HG02623 (cell line): ENCODE measurements at regions not wholly inside any gene's neighbourhood (a gene's known extent, or its start where the extent isn't known, plus 50 kb on each side); places are given as distances from the start of the nearest gene placed in this dataset.
"Not testable (repeated sequence)": the region's sequence is repeated elsewhere in the genome, so short reads cannot be mapped to it uniquely, and the experiment has no call there.

Experiments used
- ATAC-seq: cut with Tn5 transposase; IDR thresholded peaks from one replicate; pipeline ENCODE4 v1.9.1; 2021; ENCODE audit warnings: moderate library complexity; ENCODE audit not compliant: unreplicated experiment

DNA sequence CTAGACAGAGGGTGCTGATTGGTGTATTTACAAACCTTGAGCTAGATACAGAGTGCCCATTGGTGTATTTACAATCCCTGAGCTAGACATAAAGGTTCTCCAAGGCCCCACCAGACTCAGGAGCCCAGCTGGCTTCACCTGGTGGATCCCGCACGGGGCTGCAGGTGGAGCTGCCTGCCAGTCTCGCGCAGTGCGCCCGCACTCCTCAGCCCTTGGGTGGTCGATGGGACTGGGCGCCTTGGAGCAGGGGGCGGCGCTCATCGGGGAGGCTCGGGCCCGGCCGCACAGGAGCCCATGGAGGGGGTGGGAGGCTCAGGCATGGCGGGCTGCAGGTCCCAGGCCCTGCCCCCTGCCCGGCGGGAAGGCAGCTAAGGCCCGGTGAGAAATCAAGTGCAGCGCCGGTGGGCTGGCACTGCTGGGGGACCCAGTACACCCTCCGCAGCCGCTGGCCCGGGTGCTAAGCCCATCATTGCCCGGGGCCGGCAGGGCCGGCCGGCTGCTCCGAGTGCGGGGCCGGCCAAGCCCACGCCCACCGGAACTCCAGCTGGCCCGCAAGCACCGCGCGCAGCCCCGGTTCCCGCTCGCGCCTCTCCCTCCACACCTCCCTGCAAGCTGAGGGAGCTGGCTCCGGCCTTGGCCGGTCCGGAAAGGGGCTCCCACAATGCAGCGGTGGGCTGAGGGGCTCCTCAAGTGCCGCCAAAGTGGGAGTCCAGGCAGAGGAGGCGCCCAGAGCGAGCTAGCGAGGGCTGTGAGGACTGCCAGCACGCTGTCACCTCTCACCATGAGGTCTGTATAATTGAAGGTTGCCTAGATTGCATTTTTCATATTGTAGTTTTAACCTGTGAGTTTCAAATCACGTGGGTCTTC, 765.4 kb downstream of the TAF11L14 start:
- not testable (repeated sequence) for ATAC-seq

DNA sequence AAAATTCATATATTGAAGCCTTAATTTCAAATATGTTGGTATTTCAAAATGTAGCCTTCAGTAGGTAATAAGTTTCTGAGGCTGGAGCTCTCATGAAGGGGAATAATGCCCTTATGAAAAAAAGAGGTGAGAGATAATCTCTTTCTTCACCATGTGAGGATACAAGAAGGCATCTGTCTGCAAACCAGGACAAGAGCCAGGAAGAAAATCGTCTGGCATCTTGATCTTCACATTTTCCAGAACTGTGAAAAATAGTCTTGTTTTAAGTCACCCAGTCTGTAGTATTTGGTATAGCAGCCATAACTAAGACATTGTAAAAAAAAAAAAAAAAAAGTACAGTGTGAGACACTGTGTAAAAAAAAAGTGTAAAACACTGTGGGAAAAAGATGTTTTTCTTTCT, 768.9 kb downstream of the TAF11L14 start:
- ATAC-seq, result no peak

DNA sequence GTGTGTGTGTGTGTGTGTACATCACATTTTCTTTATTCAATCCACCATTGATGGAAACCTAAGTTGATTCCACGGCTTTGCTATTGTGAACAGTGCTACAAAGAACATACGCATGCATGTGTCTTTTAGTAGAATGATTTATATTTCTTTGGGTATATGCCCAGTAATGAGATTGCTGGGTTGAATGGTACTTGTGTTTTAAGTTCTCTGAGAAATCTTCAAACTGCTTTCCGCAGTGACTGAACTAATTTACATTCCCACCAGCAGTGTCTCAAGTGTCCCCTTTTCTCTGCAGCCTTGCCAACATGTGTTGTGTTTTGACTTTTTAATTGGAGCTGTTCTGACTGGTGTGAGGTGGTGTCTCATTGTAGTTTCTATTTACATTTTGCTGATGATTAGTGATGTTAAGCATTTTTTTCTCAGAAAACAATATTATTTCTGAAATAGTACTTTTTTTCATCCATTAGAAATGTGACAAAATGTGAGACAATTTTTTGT, 769.7 kb downstream of the TAF11L14 start:
- no peak for ATAC-seq

DNA sequence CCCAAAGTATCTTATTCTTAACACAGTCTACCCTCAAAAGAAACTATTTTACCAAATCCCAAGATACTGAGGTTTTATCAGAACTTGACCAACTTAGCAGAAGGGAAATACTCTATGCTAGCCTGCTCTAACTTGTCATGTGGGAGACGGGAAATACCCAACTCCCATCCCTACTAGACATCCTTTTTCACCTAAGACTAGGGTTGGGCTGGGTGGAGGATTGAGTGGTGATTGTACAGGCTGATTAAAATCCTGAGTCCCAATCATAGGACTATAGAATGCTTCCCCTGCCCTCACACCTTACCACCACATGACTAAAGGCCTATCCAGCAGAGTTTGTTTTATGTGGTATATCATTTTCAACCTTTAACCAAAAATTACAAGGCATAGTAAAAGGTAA, 786.5 kb downstream of the TAF11L14 start:
- ATAC-seq, result no peak

DNA sequence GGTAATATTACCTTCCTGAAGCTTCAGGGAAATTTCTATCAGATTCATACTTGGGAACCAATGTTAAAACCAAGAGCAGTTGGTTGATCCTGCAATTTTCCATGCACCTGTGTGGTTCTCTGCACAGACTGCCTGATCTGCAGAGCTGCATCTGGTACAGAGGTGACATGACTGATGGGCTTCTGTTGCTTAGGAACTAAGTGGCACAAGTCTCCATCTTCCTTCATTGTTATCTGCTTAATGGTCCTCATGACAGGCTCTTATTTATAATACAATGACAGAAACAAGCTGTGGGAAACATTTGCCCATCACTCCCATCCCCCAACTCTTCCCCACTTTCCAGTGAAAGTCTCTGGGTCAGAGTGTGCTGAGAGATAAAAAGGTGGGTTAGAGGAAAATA, 799.1 kb downstream of the TAF11L14 start:
- ATAC-seq, result no peak

DNA sequence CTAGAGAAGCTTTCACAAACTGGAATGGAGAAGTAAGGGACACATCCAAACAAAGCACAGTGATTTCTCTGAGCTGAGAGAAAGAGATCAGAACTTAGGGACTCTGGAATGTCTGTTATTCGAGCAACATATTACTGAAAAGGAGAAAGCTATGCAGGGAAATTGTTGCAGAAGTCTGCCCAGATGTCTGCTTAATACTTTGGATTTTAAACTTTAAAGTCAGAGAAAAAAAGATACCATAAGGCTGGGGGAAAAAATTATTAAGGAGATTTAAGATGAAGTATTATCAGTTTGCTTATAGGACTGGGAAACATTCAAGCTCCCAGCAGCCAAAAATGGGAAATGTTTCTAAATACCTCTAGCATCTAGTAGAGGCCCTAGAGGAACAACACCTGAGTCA, 803.9 kb downstream of the TAF11L14 start:
- no peak for ATAC-seq

DNA sequence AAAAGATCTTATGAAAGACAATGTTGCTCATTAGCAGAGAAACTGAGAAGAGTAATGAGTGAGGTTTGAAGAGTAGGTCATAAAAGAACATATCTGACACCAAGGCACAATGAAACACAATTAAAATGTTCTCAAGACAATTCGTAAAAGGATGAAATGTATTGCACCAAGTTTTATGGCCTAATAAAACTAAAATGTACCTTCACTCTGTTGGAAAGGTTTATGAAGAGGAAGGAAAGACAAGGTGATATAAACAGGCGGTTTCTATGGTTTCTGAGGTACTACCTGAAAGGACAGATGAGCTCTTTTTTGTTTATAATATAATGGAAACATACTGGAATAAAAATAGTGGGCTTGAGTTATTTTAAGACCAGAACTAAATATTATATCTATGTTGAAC, 821.3 kb downstream of the TAF11L14 start:
- ATAC-seq, result no peak

DNA sequence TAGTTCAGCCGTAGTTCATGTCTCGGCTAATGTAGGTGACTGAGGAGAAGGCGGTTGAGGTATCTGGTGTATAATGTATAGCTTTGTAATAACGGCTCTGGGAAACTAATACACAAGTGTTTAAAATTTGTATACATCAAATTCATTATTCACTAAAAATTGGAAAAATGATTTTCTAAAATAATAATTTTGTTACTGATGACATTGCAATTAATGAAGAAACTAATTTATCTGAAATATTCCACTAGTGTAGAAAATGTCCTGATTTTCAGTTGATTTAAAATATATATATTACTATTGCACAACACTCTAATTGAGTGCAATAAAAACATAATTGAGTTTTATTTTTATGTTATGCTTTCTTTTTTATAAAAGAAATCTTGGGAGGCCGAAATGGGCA, 823.0 kb downstream of the TAF11L14 start:
- ATAC-seq, result no peak

DNA sequence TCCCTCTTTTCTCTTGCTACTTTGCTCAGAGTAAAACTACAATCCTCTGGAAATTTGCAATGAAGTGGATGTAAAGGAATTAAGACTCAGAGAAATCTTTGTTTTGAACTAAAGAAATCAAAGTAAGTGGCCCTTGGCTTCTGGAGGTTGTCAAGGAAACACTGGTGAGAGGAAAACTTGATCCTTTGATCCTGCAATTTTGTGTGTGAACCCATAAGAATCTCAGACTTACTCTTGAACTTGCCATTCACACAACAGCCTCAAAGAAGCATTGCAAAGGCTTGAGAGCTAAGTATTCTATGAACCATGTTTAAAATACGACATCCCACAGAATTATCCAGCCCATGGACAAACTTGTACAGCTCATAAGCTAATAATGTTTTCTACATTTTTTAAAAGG, 827.5 kb downstream of the TAF11L14 start:
- no peak for ATAC-seq

DNA sequence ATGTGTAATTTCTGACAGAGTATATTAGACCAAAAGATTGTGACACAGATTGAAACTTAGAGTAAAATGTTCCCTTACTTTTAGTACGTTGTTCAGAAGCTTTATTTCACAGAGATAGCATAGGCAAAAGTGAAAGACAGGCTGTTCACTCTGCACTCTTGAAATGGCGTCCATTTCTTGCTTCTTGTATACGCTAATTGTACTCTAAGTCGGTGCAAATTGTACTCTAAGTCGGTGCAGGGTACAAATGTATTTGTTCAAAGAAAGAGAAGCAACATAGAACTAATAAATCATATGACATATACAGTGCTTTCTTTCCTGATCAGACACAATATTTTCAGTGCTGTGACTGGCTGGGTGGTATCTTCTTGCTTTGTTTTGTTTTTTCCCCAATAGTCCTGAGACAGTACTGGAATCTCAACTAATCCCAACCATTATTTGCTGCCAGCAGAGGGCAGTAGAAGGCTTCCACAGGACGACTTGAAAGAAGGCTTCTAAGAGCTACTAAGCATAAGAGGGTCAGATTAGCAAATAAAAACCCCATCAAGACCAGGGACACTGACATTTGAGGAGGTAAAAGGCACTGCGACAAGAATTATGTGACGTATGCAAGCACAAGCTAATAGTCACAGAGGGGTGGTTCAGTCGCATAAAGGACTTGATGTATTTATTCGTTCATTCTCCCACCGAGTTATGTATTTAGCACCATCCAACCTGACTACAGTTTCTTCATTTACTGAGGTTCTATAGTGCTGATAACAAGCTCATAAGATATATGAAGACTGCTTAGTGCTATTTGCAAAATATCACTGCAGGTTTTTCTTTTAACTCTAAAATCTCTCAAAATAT, 831.8 kb downstream of the TAF11L14 start:
- peak; percentile 92 for ATAC-seq

DNA sequence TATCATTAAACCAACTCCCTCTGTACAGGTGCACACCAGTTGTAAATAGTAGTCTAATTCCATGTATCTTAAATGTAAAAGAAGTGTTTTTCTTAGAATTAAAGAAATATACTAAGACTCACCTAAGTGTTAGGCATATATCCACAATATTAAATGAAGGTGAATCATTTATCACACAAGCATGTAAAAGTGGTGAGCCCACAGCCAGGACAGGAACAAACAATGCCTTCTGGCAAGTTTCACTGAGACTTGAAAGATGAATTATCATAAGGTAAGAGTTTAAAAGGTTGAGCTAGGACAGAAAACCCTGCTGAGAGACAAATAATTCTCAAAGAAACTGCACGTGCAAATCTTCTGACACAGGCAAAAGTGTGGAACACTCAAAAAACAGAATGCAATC, 832.5 kb downstream of the TAF11L14 start:
- no peak for ATAC-seq

DNA sequence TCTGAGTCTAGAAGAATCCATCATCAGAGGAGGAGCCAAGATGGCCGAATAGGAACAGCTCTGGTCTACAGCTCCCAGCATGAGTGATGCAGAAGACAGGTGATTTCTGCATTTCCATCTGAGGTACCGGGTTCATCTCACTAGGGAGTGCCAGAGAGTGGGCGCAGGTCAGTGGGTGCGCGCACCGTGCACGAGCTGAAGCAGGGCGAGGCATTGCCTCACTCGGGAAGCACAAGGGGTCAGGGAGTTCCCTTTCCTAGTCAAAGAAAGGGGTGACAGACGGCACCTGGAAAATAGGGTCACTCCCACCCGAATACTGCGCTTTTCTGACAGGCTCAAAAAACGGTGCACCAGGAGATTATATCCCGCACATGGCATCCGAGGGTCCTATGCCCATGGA, 837.5 kb downstream of the TAF11L14 start:
- ATAC-seq, result not testable (repeated sequence)

DNA sequence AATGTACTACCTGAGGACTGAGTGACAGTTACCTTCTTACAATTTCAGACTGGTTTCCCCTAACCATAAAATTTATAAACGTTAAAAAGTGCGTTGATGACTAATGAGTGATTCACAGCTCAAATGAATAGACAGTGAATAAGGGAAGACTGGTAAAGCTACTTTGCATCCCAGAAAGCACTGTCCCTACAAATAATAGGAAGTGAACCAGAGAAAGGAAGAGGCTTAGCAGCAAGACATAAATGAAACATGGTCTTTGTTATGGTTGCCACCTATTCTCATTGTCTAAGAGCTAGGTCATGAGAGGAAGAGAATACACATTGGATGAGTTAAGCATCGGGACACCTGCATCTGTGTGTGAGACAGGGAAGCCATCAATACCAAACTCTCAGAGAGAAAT, 849.2 kb downstream of the TAF11L14 start:
- ATAC-seq, result no peak

DNA sequence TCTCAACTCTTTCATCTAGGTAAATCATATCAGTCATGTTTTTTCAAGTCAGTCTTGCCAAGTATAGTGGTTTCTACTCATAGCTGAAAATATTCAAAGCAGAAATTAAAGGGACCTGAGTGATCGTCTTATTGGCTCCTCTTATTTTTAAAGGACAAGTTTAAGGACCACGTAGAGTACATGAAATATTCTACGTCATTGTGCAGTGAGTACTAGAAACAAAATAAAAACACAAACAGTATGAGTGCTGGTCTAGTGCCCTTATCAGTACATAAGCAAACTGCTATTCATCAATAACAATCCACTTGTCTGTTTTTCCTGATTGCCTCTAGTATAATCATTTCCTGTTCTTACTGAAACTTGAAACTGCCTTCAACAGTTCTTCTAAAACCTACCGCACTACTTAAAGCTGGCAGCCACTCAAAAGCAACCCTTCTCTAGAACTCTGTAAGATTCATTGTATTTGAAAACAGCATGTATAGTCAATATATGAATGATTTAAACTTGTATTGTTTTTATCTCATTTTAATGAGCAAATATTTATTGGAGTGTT, 853.7 kb downstream of the TAF11L14 start:
- ATAC-seq, result no peak

DNA sequence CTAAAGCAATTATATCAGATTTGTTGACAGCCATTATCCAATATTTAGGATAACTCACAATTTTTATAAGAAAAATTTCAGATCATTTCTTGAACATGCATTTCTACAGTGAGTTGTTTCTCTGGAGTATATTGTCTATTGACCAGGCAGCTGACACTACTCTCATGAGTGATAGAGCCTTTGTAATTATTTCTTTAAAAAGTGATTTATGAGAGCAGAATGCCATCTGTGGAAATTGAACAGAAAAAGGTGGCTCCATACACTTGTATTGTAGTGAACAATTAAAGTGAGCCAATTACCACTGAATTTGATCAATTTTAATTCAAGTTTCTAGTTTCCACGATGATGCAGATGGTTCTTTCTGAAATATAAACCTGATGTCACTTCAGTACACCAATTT, 855.4 kb downstream of the TAF11L14 start:
- ATAC-seq, result no peak

DNA sequence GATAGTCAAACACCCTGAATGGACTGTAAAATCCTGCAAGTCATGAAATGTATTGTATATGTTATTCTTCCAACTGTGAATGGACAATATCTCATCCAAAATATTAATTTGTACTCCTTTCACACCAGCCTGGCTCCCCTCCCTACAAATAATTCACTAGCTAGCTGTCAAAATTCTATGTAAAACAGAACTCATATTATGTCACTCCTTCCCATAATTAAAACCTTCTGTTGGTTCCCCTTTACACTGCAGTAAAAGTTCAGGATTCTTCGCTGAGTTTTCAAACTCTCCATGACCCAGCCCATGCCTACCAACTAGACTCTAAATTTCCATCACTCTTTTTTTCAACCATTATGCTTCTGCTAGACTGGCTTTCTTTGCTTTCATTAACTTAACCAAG, 857.1 kb downstream of the TAF11L14 start:
- no peak for ATAC-seq

DNA sequence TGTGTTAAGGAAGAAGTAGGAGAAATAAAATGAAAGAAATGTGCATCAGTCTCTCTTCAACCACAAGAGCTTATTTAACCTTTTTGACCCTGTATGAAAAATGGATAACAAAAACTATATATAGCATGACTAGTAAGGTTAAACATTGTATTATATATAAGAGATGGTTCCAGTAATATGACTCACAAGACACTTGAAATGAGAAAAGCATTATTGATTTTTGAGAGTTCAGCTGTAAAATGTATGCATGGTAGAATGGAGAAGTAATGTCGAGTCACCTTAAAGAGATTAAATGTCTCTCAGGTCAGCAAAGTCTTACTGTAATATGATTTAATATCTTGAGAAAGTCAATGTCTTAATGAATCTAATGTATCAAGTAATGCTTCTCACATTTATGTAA, 860.9 kb downstream of the TAF11L14 start:
- no peak for ATAC-seq

DNA sequence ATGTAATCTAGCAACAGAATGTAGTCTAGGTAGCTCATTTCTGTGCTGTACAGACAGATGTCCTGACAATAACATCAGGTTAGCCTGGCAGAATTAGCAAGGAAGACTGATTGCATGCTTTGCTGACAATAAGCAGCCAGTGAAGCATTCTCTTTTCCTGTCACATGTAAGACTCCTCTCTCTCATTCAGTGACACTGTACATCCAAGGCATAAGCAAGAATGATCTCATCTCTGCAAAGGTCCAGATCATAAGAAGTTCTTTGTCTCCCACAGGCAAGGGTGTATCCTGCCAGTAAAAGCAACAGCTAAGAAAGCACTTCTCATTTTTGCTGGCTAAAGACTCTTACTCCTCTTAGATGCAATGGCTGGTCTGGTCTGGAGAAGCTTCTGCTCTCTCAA, 861.8 kb downstream of the TAF11L14 start:
- ATAC-seq, result no peak

DNA sequence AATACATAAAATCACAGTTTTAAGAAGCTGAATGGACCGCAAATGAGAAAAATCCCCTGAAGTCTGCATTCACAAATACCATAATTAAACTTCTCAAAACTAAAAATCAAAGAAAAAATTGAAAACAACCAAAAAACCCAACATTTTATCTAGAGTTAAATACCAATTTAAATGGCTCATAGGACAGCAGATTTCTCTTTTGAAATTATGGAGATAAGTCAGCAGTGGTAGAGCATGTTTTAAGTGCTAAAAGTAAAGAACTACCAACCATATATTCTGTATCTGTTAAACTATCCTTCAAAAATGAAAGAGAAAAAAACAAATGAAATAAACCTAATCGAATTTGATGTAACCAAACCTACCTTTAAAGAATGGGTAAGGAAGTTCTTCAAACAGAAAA, 862.8 kb downstream of the TAF11L14 start:
- ATAC-seq, result no peak

DNA sequence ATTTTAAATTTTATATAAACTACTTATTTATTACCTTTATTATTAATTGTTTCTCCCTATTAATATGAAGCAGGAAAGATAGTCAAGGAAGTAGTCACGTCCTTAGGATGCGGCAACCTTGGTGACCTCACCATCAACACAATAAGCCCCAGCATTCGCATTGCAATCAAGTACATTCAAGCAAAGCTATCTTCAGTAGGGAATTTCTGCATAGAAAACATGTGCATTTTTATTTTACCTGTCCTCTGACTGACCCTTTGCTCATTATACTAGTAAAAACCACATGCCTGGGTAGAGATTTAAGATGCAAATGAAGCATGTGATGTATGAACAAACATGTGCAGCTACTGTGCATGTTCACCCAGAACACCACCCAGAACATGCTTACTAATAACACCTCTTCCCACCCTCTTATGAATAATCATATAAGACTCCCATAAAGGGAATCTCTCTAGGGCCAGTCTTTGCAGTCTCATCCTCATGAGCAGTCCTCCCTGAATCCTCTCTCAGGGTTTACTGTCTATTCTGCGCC, 869.6 kb downstream of the TAF11L14 start:
- no peak for ATAC-seq

DNA sequence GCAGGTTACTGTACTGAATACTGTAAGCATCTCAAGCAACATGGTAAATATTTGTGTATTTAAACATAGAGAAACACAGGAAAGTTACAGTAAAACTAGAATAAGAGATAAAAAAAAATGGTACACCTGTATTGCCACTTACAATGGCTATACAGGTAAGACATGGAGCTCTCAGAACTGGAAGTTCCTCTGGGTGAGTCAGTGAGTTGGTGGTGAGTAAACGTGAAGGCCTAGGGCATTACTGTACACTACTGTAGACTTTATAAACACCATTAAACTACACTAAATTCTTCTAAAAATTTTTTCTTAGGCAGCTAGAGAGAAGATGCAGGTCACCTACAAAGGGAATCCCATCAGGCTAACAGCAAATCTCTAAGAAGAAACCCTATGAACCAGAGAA, 872.9 kb downstream of the TAF11L14 start:
- no peak for ATAC-seq
